Upper lobe of left lung (tissue), 6 donors: ENCODE measurements at regions not wholly inside any gene's neighbourhood (a gene's known extent, or its start where the extent isn't known, plus 50 kb on each side); places are given as distances from the start of the nearest gene placed in this dataset.

ENCODE experiments used
- ATAC-seq, 2 donors: fragments of 200-7000 bp; cut with Tn5 transposase; one replicate each; pipeline ENCODE4 v1.9.1; 2022; ENCODE audit warnings: mild to moderate bottlenecking in 2 of 2, moderate library complexity in 2 of 2; ENCODE audit not compliant: low FRiP score in 2 of 2
- DNase-seq, 2 donors: peaks; one replicate each; pipeline ENCODE4 v3.0.0-alpha.2; 2019 to 2020
- H3K27ac ChIP-seq, 4 donors: fragments of 200-600 bp; sonication (generic); one replicate each; pipeline ENCODE4 v1.5.1; 2016 to 2019
- H3K27me3 ChIP-seq, 4 donors: fragments of 200-600 bp; sonication (generic); one replicate each; pipeline ENCODE4 v1.5.1; 2017 to 2019
- H3K36me3 ChIP-seq, 4 donors: fragments of 200-600 bp; sonication (generic); one replicate each; pipeline ENCODE4 v1.5.1; 2016 to 2019
- H3K4me1 ChIP-seq, 4 donors: fragments of 200-600 bp; sonication (generic); one replicate each; pipeline ENCODE4 v1.5.1; 2018 to 2019
- H3K4me3 ChIP-seq, 4 donors: fragments of 200-600 bp; sonication (generic); one replicate each; pipeline ENCODE4 v1.5.1; 2017 to 2019; ENCODE audit warnings: mild to moderate bottlenecking in 2 of 4, moderate library complexity in 1 of 4
- H3K9me3 ChIP-seq, 4 donors: fragments of 200-600 bp; sonication (generic); one replicate each; pipeline ENCODE4 v1.5.1; 2018 to 2019
- EP300 ChIP-seq, 4 donors: sonication (generic); formaldehyde crosslinking; IDR thresholded peaks; one replicate each; pipeline ENCODE4 v1.5.1; 2017; ENCODE audit warnings: antibody characterized with exemption in 4 of 4, control low read depth in 2 of 4
- POLR2A ChIP-seq, 4 donors: fragments of 450-650 bp; IDR thresholded peaks; one replicate each; pipeline ENCODE4 v1.5.1; 2016 to 2017; ENCODE audit warnings: antibody characterized with exemption in 4 of 4, mild to moderate bottlenecking in 2 of 4
- POLR2AphosphoS5 ChIP-seq, 2 donors: sonication (generic); formaldehyde crosslinking; IDR thresholded peaks; one replicate each; pipeline ENCODE4 v1.5.1; 2017; ENCODE audit warnings: antibody characterized with exemption in 2 of 2
- WGBS, 2 donors: methylation state at CpG; one replicate each; pipeline ENCODE4 v1.1.5; 2017 to 2018; 5-methylcytosine and 5-hydroxymethylcytosine counted together
- TF ChIP-seq, protein P1 (sequence below), 6 experiments: fragments of 450-650 bp in 4 of 6; fragments of 200-600 bp in 2 of 6; sonication (generic) in 2 of 6; IDR thresholded peaks; one replicate each; pipeline ENCODE4 v1.5.1; 2016 to 2019; ENCODE audit warnings: antibody characterized with exemption in 6 of 6
- donor health status: DM: no; HTN: no; CAD: no; lungs with moderate emphysema.
- donor health status: DM: no; HTN: yes; CAD: no; lungs with severe emphysema.

DNA sequence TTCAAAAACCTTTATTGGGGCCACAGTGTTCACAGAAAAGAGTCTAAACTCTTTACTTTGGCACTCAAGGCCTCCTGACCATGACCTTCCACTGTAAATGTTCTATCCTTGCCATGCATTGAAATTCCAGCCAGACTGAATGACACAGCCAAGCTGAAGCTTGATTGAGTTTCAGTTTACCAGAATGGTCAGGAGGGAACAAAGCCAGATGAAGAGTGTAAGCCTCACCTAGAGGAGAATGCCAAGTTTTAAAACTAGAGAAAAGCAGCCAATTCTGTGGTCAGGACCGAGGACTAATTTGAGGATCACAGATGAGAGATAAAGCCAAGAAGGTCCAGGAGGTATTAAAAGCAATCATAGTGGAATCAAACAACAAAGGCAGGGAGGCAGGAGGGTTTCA lies 215.3 kb downstream of the KCNA4 start:
- DNase-seq = no peak
- H3K4me1 ChIP-seq = no peaks in the 10 kb centered on the region
- no peaks in the 10 kb centered on the region for H3K27me3 ChIP-seq
- H3K36me3 ChIP-seq = no peaks in the 10 kb centered on the region
- ATAC-seq = no peak
- H3K4me3 ChIP-seq = no peak overlapping the region
- 56 to 81% methylated on average over 1 of the region's 1 CpG for WGBS, 2 donors
- no peak overlapping the region for H3K27ac ChIP-seq
- H3K9me3 ChIP-seq = no peaks in the 10 kb centered on the region
- TF ChIP-seq POLR2AphosphoS5 (IDR thresholded peaks at IDR 0.05) (no peak), EP300 (IDR thresholded peaks at IDR 0.05) (no peak), POLR2A (IDR thresholded peaks at IDR 0.05) (no peak)
- TF ChIP-seq, protein P1, sequence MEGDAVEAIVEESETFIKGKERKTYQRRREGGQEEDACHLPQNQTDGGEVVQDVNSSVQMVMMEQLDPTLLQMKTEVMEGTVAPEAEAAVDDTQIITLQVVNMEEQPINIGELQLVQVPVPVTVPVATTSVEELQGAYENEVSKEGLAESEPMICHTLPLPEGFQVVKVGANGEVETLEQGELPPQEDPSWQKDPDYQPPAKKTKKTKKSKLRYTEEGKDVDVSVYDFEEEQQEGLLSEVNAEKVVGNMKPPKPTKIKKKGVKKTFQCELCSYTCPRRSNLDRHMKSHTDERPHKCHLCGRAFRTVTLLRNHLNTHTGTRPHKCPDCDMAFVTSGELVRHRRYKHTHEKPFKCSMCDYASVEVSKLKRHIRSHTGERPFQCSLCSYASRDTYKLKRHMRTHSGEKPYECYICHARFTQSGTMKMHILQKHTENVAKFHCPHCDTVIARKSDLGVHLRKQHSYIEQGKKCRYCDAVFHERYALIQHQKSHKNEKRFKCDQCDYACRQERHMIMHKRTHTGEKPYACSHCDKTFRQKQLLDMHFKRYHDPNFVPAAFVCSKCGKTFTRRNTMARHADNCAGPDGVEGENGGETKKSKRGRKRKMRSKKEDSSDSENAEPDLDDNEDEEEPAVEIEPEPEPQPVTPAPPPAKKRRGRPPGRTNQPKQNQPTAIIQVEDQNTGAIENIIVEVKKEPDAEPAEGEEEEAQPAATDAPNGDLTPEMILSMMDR (IDR thresholded peaks at IDR 0.05) = no peak

DNA sequence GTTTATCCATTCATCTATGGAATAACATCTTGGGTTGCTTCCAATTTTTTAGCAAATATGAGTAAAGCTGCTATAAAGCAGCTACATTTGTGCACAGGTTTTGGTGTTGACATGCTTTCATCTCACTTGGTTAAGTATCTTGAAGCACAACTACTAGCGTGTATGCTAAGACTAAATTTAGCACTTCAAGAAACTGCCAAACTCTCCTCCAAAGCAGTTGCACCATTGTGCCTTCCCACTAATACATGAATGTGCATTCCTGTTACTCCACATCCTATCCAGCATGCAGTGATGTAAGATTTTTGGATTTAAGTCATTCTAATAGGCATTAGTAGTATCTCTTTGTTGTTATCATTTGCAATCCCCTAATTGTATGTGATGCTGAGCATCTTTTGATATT lies 230.7 kb downstream of the KCNA4 start:
- no peaks in the 10 kb centered on the region for H3K4me1 ChIP-seq

DNA sequence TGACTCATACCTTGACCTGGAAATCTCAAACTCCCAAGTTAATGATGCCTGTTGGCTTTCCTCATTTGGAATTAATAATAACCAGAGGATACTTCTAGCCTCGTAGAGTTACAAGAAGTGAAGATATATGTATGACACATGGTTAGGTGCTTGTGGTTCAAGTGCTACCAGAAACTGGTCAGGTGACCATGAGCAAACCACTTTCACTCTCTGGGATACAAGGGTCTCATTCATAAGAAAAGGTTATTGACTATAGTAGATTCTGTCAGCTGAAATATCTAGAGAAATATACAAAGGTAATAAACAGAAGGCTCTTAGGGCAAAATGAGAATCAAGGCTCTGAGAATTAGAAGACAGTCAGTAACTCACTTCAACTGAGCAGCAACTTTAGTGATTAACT lies 233.3 kb downstream of the KCNA4 start:
- no peak overlapping the region for H3K4me3 ChIP-seq
- no peak for ATAC-seq
- no peak overlapping the region for H3K27ac ChIP-seq
- TF ChIP-seq, protein P1 (IDR thresholded peaks at IDR 0.05) = no peak
- no peak for TF ChIP-seq EP300 (IDR thresholded peaks at IDR 0.05)
- TF ChIP-seq POLR2AphosphoS5 (IDR thresholded peaks at IDR 0.05) = no peak
- no peak for TF ChIP-seq POLR2A (IDR thresholded peaks at IDR 0.05)
- H3K36me3 ChIP-seq = no peaks in the 10 kb centered on the region
- no peaks in the 10 kb centered on the region for H3K9me3 ChIP-seq
- WGBS, 2 donors = 48 to 50% methylated on average over 1 of the region's 1 CpG
- no peaks in the 10 kb centered on the region for H3K27me3 ChIP-seq
- DNase-seq = no peak
- no peaks in the 10 kb centered on the region for H3K4me1 ChIP-seq

More for the DNA sequence above, 230.7 kb downstream of the KCNA4 start:
- Histone ChIP-seq H3K4me3 (no peak overlapping the region), H3K36me3 (no peaks in the 10 kb centered on the region), H3K27ac (no peak overlapping the region), H3K9me3 (no peaks in the 10 kb centered on the region), H3K27me3 (no peaks in the 10 kb centered on the region)
- WGBS, 2 donors = 54 to 79% methylated on average over 1 of the region's 1 CpG
- TF ChIP-seq POLR2A (IDR thresholded peaks at IDR 0.05) = no peak
- TF ChIP-seq POLR2AphosphoS5 (IDR thresholded peaks at IDR 0.05) = no peak
- TF ChIP-seq, protein P1 (IDR thresholded peaks at IDR 0.05) = no peak
- no peak for DNase-seq
- ATAC-seq = no peak

DNA sequence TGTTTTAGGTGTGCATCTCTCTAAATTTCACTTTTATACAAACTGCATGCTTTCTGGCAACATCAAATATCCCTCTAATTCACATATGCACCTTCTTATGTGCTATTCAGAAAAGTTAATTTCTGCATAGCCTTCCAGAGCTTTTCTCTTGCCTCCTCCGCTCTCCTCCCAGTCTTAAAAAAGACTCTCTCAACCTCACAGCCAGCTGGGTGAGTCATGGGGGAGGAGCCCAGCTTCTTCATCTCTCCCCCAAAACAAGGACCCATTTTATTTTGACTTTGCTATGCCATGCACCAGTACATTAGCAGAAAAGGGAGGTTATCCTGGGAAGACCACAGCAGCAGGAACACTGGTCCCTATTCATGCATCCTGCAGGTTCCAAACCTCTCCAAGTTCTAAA lies 234.4 kb downstream of the KCNA4 start:
- Histone ChIP-seq H3K36me3 (no peaks in the 10 kb centered on the region), H3K4me3 (no peak overlapping the region), H3K4me1 (no peaks in the 10 kb centered on the region), H3K9me3 (no peaks in the 10 kb centered on the region), H3K27ac (no peak overlapping the region), H3K27me3 (no peaks in the 10 kb centered on the region)
- ATAC-seq (no peak), DNase-seq (no peak)
- no peak for TF ChIP-seq POLR2AphosphoS5 (IDR thresholded peaks at IDR 0.05)
- TF ChIP-seq POLR2A (IDR thresholded peaks at IDR 0.05) = no peak
- TF ChIP-seq EP300 (IDR thresholded peaks at IDR 0.05) = no peak
- TF ChIP-seq, protein P1 (IDR thresholded peaks at IDR 0.05) = no peak
- WGBS, 2 donors = 80 to 86% methylated on average over 1 of the region's 1 CpG

DNA sequence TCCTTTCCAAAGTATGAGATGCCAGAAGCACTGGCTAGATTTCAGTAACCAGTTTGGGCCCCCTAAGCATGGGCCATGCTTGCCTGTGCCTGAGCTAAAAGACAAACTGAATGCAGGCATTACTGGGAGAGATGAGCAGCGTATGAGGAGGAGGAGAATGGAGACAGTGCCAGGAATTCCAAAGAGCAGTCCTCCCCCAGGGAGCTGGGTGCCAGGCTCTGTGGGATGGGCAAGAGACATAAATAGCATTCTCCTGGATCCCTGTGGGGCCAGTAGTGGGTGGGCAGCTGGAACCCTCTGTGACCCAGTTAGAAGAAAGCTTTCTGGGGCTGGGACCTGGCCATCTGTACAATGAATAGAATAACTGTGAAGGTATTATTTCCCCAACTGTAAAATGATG lies 235.6 kb downstream of the KCNA4 start:
- no peak overlapping the region for H3K4me3 ChIP-seq
- DNase-seq = no peak
- H3K4me1 ChIP-seq = no peaks in the 10 kb centered on the region
- no peaks in the 10 kb centered on the region for H3K36me3 ChIP-seq
- no peak for TF ChIP-seq POLR2AphosphoS5 (IDR thresholded peaks at IDR 0.05)
- TF ChIP-seq EP300 (IDR thresholded peaks at IDR 0.05) = no peak
- TF ChIP-seq, protein P1 (IDR thresholded peaks at IDR 0.05) = no peak
- TF ChIP-seq POLR2A (IDR thresholded peaks at IDR 0.05) = no peak
- no peaks in the 10 kb centered on the region for H3K9me3 ChIP-seq
- 55 to 91% methylated on average over 1 of the region's 1 CpG for WGBS, 2 donors
- no peaks in the 10 kb centered on the region for H3K27me3 ChIP-seq
- no peak for ATAC-seq
- no peak overlapping the region for H3K27ac ChIP-seq
